Stimulated activated CD4-positive, alpha-beta T cell treated with anti-CD3 and anti-CD28 coated beads, Interleukin-2, amount 100 ng/mL, for 24 hours (primary cell): ENCODE measurements at regions not wholly inside any gene's neighbourhood (a gene's known extent, or its start where the extent isn't known, plus 50 kb on each side); places are given as distances from the start of the nearest gene placed in this dataset.

Experiments
- DNase-seq, 2 donors: peaks; one replicate each; pipeline ENCODE4 v3.0.0-alpha.2; 2020

DNA sequence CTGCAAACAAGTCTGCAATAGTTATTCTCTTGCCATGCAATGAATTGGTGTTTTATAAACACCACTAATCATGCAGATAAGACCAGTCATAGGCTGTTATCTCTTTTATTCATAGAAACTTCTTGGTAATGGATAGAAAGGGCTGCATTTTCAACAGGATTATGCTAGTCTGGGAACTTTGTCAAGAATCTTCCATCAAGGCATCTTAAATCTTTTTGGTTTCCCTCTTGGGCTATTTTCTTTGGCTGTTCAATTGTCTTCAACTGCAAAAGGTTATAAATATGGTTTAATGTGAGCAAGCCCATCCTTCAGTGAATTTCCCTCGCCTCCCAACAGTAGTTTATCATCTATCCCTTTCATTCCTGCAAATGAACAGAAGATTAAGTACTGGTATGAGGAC is 59.0 kb upstream of the MINAR1 start:
- DNase-seq = no peak

DNA sequence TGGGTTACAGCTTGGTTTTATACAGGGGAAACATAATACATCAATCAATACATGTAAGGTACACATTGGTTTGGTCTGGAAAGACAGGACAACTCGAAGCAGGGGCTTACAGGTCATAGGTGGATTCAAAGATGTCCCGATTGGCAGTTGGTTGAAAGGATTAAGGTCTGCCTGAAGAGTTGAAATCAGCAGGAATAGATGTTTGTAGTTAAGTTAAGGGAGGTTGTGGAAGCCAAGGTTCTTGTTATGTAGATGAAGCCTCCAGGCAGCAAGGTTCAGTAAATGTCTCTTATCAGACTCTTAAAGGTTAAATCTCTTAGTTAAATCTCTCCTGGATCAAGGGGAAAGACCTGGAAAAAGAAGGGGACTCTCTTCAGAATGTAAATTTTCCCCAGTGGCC is 58.4 kb upstream of the MINAR1 start:
- DNase-seq = no peak

DNA sequence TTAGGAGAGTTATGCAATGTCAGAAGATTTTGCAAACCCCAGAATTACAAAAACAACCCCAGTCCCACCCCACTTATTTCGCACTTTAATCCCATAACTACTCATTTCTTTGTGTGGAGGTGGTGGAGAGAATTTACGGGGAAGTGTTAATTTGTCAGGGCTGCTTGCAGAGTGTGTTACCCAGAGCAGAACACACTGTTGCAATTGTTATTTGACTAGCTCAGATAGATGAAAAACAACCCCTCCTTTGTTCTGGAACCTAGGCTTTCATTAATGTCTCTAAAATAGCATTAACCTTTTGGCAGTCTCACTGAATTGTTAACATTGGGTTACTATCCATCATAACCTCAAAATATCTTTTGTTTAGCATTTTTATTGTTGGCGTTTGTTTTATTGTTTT is 55.8 kb upstream of the MINAR1 start:
- no peak for DNase-seq

DNA sequence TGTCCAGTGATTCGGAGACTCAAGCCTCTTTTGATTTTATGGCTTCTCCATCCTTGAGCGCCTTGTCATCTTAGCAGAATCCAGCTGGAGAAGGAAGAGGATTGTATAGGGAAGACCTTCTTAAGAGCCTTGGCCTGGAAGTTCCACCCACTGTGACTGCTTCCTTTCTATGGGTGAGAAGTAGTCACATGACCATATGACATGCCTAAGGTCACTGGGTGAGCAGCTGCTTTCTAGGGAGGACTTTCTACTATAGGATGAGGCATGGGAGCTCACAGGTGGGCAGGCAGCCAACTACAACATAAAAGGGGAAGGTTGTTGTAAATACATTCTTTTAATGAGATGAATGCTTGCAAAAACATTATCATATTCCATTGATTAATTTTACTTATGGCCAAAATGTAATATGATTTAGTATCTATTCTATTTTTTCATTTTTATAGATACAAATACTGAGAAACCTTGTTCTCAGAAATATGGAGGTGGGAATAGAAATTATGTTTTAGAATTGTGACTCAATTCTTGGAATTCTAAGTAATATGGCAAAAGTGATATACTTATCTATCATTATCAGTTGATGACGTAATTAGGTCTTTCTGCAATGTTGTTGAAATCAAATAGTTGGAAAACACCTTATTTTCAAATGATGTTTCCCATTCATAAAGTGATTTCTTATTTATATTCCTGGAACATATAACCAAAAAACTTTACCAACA is 53.6 kb upstream of the MINAR1 start:
- DNase-seq = no peak

DNA sequence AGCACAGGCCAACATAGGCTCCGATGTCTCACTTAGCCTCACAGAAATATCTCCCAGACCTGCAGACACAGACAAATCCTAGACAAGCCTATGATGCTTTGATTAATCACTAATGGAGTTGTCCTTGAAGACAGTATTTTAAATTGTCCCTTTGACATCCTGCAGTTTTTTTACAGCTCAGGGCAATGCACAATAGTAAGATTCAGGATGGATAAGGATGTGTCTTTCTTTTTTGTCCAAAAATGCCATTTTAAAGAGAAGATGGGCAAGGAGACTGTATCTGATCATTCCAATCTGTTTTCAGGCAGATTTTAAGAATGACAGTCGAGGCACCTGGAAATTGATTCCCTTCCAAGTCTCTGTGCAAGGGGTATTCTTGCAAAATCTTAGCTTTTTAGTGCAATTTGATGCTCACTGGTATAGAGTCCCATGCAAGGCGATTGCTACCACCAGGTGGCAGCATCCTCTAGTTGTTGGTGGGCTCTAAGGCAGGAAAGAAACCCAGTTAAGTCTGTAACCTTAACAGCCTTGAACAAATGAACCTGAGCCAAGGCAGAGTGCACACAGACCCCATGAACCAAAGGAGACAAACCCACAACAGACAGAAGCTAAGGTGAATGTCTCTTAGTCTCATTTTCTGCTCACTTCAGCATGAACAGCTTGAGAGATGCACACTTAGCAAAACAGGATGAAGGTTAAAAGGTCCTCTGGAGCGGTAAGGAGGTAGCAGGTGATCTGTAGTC is 51.2 kb upstream of the MINAR1 start:
- DNase-seq = peak; percentile 84 to 87

DNA sequence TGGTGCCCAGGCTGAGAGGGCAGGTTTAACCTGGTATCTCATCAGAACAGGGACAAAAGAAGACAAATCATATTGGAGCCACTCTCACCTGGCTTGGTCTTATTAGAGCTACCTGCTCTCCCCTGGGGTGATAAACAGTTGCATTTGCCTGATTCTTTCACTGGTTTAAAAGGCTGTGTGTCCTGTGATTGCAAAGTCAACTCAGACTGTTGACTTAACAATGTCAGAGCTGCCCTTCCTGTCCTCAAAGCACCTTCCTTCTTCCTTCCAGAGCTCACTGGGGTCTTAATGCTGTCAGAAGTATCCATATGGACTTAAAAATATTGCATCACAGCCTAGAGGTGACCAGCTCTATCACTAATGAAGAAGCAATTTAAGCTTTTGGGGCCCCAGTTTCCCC is 50.5 kb upstream of the MINAR1 start:
- no peak for DNase-seq
